H9 (cell line): ENCODE measurements at regions not wholly inside any gene's neighbourhood (a gene's known extent, or its start where the extent isn't known, plus 50 kb on each side); places are given as distances from the start of the nearest gene placed in this dataset.

Source experiments
- DNase-seq: peaks from one replicate; pipeline ENCODE4 v3.0.0-alpha.2; 2017
- H2AFZ ChIP-seq: one replicate; pipeline ENCODE4 v1.6.1; 2013; ENCODE audit warnings: mild to moderate bottlenecking, low read length, control low read depth, moderate library complexity
- H2AK5ac ChIP-seq: 2 replicates; pipeline ENCODE4 v1.6.1; 2013; ENCODE audit warnings: low read length, control low read depth, mixed read lengths; ENCODE audit not compliant: insufficient read length
- H2BK120ac ChIP-seq: one replicate; pipeline ENCODE4 v1.6.1; 2013; ENCODE audit warnings: low read depth, mild to moderate bottlenecking, low read length, control low read depth, inconsistent platforms; ENCODE audit not compliant: poor library complexity, severe bottlenecking
- H2BK12ac ChIP-seq: 2 replicates; pipeline ENCODE4 v1.6.1; 2013; ENCODE audit warnings: low read length, control low read depth, mixed read lengths, low read depth; ENCODE audit not compliant: insufficient read length
- H2BK15ac ChIP-seq: 2 replicates; pipeline ENCODE4 v1.6.1; 2013; ENCODE audit warnings: low read depth, low read length, control low read depth
- H2BK20ac ChIP-seq: one replicate; pipeline ENCODE4 v1.6.1; 2013; ENCODE audit warnings: low read depth, mild to moderate bottlenecking, low read length, control low read depth, inconsistent platforms; ENCODE audit not compliant: poor library complexity, severe bottlenecking
- H2BK5ac ChIP-seq: 2 replicates; pipeline ENCODE4 v1.6.1; 2013; ENCODE audit warnings: low read length, control low read depth, mixed read lengths; ENCODE audit not compliant: insufficient read length
- H3K14ac ChIP-seq: 2 replicates; pipeline ENCODE4 v1.6.1; 2013; ENCODE audit warnings: low read length, control low read depth; ENCODE audit not compliant: insufficient read depth
- H3K18ac ChIP-seq: 2 replicates; pipeline ENCODE4 v1.6.1; 2013; ENCODE audit warnings: low read depth, mild to moderate bottlenecking, mixed read lengths, low read length, control low read depth; ENCODE audit not compliant: insufficient read length
- H3K23ac ChIP-seq: 2 replicates; pipeline ENCODE4 v1.6.1; 2013; ENCODE audit warnings: low read length, control low read depth, mixed read lengths, low read depth; ENCODE audit not compliant: insufficient read length
- H3K23me2 ChIP-seq: 2 replicates; pipeline ENCODE4 v1.6.1; 2013; ENCODE audit warnings: low read depth, mild to moderate bottlenecking, mixed read lengths, low read length, control low read depth; ENCODE audit not compliant: insufficient read length, poor library complexity, severe bottlenecking
- H3K27ac ChIP-seq: 2 replicates; pipeline ENCODE4 v1.5.1; 2013; ENCODE audit warnings: low read length, control low read depth, mixed read lengths, low read depth; ENCODE audit not compliant: insufficient read length
- H3K27me3 ChIP-seq: 2 replicates; pipeline ENCODE4 v1.6.1; 2013; ENCODE audit warnings: low read length, control low read depth, inconsistent platforms; ENCODE audit not compliant: insufficient read depth
- H3K4ac ChIP-seq: 2 replicates; pipeline ENCODE4 v1.6.1; 2013; ENCODE audit warnings: low read depth, mild to moderate bottlenecking, control low read depth, inconsistent platforms, low read length, moderate library complexity
- H3K4me1 ChIP-seq: 2 replicates; pipeline ENCODE4 v1.6.1; 2013; ENCODE audit warnings: low read length, control low read depth, inconsistent platforms; ENCODE audit not compliant: insufficient read depth
- H3K4me2 ChIP-seq: 2 replicates; pipeline ENCODE4 v1.6.1; 2013; ENCODE audit warnings: low read length, control low read depth, mixed read lengths; ENCODE audit not compliant: insufficient read length, insufficient read depth
- H3K56ac ChIP-seq: 2 replicates; pipeline ENCODE4 v1.6.1; 2013; ENCODE audit warnings: low read depth, mild to moderate bottlenecking, mixed read lengths, low read length, control low read depth; ENCODE audit not compliant: insufficient read length
- H3K79me1 ChIP-seq: 2 replicates; pipeline ENCODE4 v1.6.1; 2013; ENCODE audit warnings: low read depth, mild to moderate bottlenecking, moderate library complexity, low read length, control low read depth, inconsistent platforms; ENCODE audit not compliant: insufficient read depth, poor library complexity, severe bottlenecking
- H3K79me2 ChIP-seq: 2 replicates; pipeline ENCODE4 v1.6.1; 2013; ENCODE audit warnings: low read length, control low read depth, inconsistent platforms; ENCODE audit not compliant: insufficient read depth
- H3K9ac ChIP-seq: 2 replicates; pipeline ENCODE4 v1.6.1; 2013; ENCODE audit warnings: low read length, control low read depth, mixed read lengths; ENCODE audit not compliant: insufficient read length; ENCODE audit errors: extremely low read depth
- H3K9me3 ChIP-seq: one replicate; pipeline ENCODE4 v1.6.1; 2013; ENCODE audit warnings: low read depth, low read length, inconsistent platforms; ENCODE audit not compliant: control insufficient read depth
- H3T11ph ChIP-seq: one replicate; pipeline ENCODE4 v1.6.1; 2013; ENCODE audit warnings: mild to moderate bottlenecking, low read length, control low read depth, inconsistent platforms
- H4K20me1 ChIP-seq: one replicate; pipeline ENCODE4 v1.6.1; 2013; ENCODE audit not compliant: control insufficient read depth, insufficient read length, insufficient read depth
- H4K5ac ChIP-seq: 2 replicates; pipeline ENCODE4 v1.6.1; 2013; ENCODE audit warnings: low read depth, mild to moderate bottlenecking, mixed read lengths, low read length, control low read depth; ENCODE audit not compliant: insufficient read length
- H4K8ac ChIP-seq: replicated peaks from 2 replicates; pipeline ENCODE4 v1.6.1; 2013; ENCODE audit warnings: low read length, control low read depth, mixed read lengths, low read depth; ENCODE audit not compliant: insufficient read length
- H4K91ac ChIP-seq: 2 replicates; pipeline ENCODE4 v1.6.1; 2013; ENCODE audit warnings: low read depth, mild to moderate bottlenecking, moderate library complexity, mixed read lengths, low read length, control low read depth; ENCODE audit not compliant: insufficient read length
- H3K27ac Mint-ChIP-seq, 3 experiments: 2 replicates in 2 of 3; 3 replicates in 1 of 3; pipeline ENCODE4 v1.8.0; 2020 to 2021; ENCODE audit warnings: mixed read lengths in 3 of 3, mild to moderate bottlenecking in 1 of 3, moderate library complexity in 1 of 3
- H3K27me3 Mint-ChIP-seq: 2 replicates; pipeline ENCODE4 v1.8.0; 2021; ENCODE audit warnings: low read depth, mild to moderate bottlenecking, moderate library complexity, mixed read lengths
- H3K36me3 Mint-ChIP-seq, 3 experiments: 2 replicates in 2 of 3; 3 replicates in 1 of 3; pipeline ENCODE4 v1.8.0; 2020 to 2021; ENCODE audit warnings: low read depth in 3 of 3, mixed read lengths in 3 of 3; ENCODE audit not compliant: insufficient read depth in 1 of 3
- H3K4me1 Mint-ChIP-seq, 2 experiments: 2 replicates each; pipeline ENCODE4 v1.8.0; 2020; ENCODE audit warnings: mixed read lengths in 2 of 2
- H3K4me3 Mint-ChIP-seq, 2 experiments: 2 replicates in 1 of 2; 3 replicates in 1 of 2; pipeline ENCODE4 v1.8.0; 2020 to 2021; ENCODE audit warnings: mild to moderate bottlenecking in 2 of 2, mixed read lengths in 2 of 2, moderate library complexity in 1 of 2
- H3K9me3 Mint-ChIP-seq, 2 experiments: 2 replicates in 1 of 2; 3 replicates in 1 of 2; pipeline ENCODE4 v1.8.0; 2020; ENCODE audit warnings: mild to moderate bottlenecking in 2 of 2, mixed read lengths in 2 of 2, moderate library complexity in 1 of 2
- WGBS: extraction: QIAGEN DNeasy Blood & Tissue Kit; methylation state at CpG from one replicate; pipeline ENCODE4 v1.1.7; 2013; ENCODE audit warnings: missing lambda C conversion rate, low lambda C conversion rate, mixed read lengths; ENCODE audit not compliant: insufficient read length; ENCODE audit errors: extremely low coverage; 5-methylcytosine and 5-hydroxymethylcytosine counted together
- TF ChIP-seq, protein P1 (sequence below): fragments of 200-600 bp; sonication (generic); conservative IDR thresholded peaks from 3 replicates; pipeline ENCODE4 v1.8.0; 2021; ENCODE audit warnings: antibody characterized with exemption, mild to moderate bottlenecking

DNA sequence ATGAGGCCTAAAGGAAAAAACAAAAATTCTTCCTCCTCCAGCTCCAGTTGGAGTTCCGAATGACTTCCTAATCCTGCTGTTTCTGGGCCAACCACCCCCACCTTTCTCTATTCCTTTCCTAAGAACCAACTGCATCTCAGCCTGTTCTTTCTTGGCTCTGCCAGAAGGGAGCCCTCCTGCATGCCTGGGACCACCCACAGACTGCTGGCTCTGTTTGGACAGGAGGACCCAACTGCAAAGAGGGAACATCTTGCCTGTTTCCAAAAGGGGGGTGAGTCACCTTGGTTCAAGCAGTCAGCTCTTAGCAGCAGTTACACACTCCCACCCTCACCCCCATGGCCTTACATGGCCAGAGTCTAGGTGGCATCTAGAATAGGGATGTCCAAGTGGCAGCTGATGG lies 116.0 kb upstream of the PRICKLE2 start:
- Histone ChIP-seq H3K14ac (no peak overlapping the region), H3K4me2 (no peak overlapping the region), H2BK15ac (no peak overlapping the region), H4K20me1 (no peaks in the 10 kb centered on the region), H3K4ac (no peak overlapping the region), H4K91ac (no peak overlapping the region), H3K79me1 (no peaks in the 10 kb centered on the region), H3K27ac (no peak overlapping the region), H2BK12ac (no peak overlapping the region), H3K9me3 (no peaks in the 10 kb centered on the region), H3K23ac (no peak overlapping the region), H2AFZ (no peak overlapping the region), H3K4me1 (peaks cover 4% of the 10 kb centered on the region), H4K5ac (no peak overlapping the region), H3K56ac (no peak overlapping the region), H3K18ac (no peak overlapping the region), H2BK20ac (no peak overlapping the region), H4K8ac (no peak overlapping the region), H2BK5ac (no peak overlapping the region), H2BK120ac (no peak overlapping the region), H2AK5ac (no peak overlapping the region), H3K9ac (no peak overlapping the region), H3K27me3 (no peaks in the 10 kb centered on the region), H3T11ph (no peak overlapping the region), H3K79me2 (no peaks in the 10 kb centered on the region), H3K23me2 (no peaks in the 10 kb centered on the region)
- Mint-ChIP-seq H3K36me3 (peaks cover 0 to 2% (median 0%) of the 10 kb centered on the region in 3 experiments; a peak in 1 of 7 replicates), H3K27ac (peak overlapping the region in 1 of 3 experiments; percentile 27; a peak in 3 of 7 replicates), H3K4me3 (no peak overlapping the region), H3K27me3 (0 out of 2 replicates have a peak, but pooled peaks cover 2% of the 10 kb centered on the region), H3K9me3 (no peaks in the 10 kb centered on the region), H3K4me1 (peaks cover 44 to 52% of the 10 kb centered on the region in 2 experiments)
- no peak for DNase-seq
- TF ChIP-seq, protein P1, sequence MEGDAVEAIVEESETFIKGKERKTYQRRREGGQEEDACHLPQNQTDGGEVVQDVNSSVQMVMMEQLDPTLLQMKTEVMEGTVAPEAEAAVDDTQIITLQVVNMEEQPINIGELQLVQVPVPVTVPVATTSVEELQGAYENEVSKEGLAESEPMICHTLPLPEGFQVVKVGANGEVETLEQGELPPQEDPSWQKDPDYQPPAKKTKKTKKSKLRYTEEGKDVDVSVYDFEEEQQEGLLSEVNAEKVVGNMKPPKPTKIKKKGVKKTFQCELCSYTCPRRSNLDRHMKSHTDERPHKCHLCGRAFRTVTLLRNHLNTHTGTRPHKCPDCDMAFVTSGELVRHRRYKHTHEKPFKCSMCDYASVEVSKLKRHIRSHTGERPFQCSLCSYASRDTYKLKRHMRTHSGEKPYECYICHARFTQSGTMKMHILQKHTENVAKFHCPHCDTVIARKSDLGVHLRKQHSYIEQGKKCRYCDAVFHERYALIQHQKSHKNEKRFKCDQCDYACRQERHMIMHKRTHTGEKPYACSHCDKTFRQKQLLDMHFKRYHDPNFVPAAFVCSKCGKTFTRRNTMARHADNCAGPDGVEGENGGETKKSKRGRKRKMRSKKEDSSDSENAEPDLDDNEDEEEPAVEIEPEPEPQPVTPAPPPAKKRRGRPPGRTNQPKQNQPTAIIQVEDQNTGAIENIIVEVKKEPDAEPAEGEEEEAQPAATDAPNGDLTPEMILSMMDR, result no peak
- WGBS, result no CpG with 5 or more reads among the region's 1 CpG
